HG02970 (cell line): ENCODE measurements at regions not wholly inside any gene's neighbourhood (a gene's known extent, or its start where the extent isn't known, plus 50 kb on each side); places are given as distances from the start of the nearest gene placed in this dataset.

Source experiments
- ATAC-seq: cut with Tn5 transposase; IDR thresholded peaks from one replicate; pipeline ENCODE4 v1.9.1; 2021; ENCODE audit warnings: mild to moderate bottlenecking, moderate library complexity, moderate number of reproducible peaks; ENCODE audit not compliant: unreplicated experiment, low FRiP score

- no peak for ATAC-seq
Observed at GRCh38 chr2:59674100-59674499, 879.4 kb downstream of the BCL11A start.

- no peak for ATAC-seq
Observed at GRCh38 chr2:59665021-59665420, 888.4 kb downstream of the BCL11A start.

GRCh38 chr2:59662127-59662861 lies 891.2 kb downstream of the BCL11A start:
- ATAC-seq = no peak

GRCh38 chr2:59660262-59660661 lies 893.2 kb downstream of the BCL11A start:
- no peak for ATAC-seq

- no peak for ATAC-seq
Observed at GRCh38 chr2:59658906-59659635, 894.4 kb downstream of the BCL11A start.

GRCh38 chr2:59655809-59656208 lies 897.6 kb downstream of the BCL11A start:
- no peak for ATAC-seq

- no peak for ATAC-seq
Observed at GRCh38 chr2:59654710-59655109, 898.7 kb downstream of the BCL11A start.

- ATAC-seq = no peak
Observed at GRCh38 chr2:59653164-59653563, 900.3 kb downstream of the BCL11A start.

- no peak for ATAC-seq
Observed at GRCh38 chr2:59630789-59631188, 922.7 kb downstream of the BCL11A start.

GRCh38 chr2:59627599-59627998 lies 925.9 kb downstream of the BCL11A start:
- ATAC-seq = no peak

- no peak for ATAC-seq
Observed at GRCh38 chr2:59622599-59623308, 930.7 kb downstream of the BCL11A start.

- ATAC-seq = no peak
Observed at GRCh38 chr2:59604123-59604522, 949.3 kb downstream of the BCL11A start.

GRCh38 chr2:59594671-59595222 lies 958.7 kb downstream of the BCL11A start:
- no peak for ATAC-seq

GRCh38 chr2:59590798-59591197 lies 962.7 kb downstream of the BCL11A start:
- ATAC-seq = no peak

GRCh38 chr2:59589881-59590280 lies 963.6 kb downstream of the BCL11A start:
- no peak for ATAC-seq

GRCh38 chr2:59588286-59588685 lies 965.2 kb downstream of the BCL11A start:
- ATAC-seq = no peak

GRCh38 chr2:59586176-59586575 lies 967.3 kb downstream of the BCL11A start:
- no peak for ATAC-seq

- no peak for ATAC-seq
Observed at GRCh38 chr2:59585655-59586054, 967.8 kb downstream of the BCL11A start.

- ATAC-seq = no peak
Observed at GRCh38 chr2:59584958-59585357, 968.5 kb downstream of the BCL11A start.

GRCh38 chr2:59583173-59583765 lies 970.2 kb downstream of the BCL11A start:
- ATAC-seq = no peak

- no peak for ATAC-seq
Observed at GRCh38 chr2:59578349-59578748, 975.1 kb downstream of the BCL11A start.
